H9 (cell line): ENCODE measurements at regions not wholly inside any gene's neighbourhood (a gene's known extent, or its start where the extent isn't known, plus 50 kb on each side); places are given as distances from the start of the nearest gene placed in this dataset.

Source experiments
- DNase-seq: peaks from one replicate; pipeline ENCODE4 v3.0.0-alpha.2; 2017
- H2AFZ ChIP-seq: one replicate; pipeline ENCODE4 v1.6.1; 2013; ENCODE audit warnings: mild to moderate bottlenecking, low read length, control low read depth, moderate library complexity
- H2AK5ac ChIP-seq: 2 replicates; pipeline ENCODE4 v1.6.1; 2013; ENCODE audit warnings: low read length, control low read depth, mixed read lengths; ENCODE audit not compliant: insufficient read length
- H2BK120ac ChIP-seq: one replicate; pipeline ENCODE4 v1.6.1; 2013; ENCODE audit warnings: low read depth, mild to moderate bottlenecking, low read length, control low read depth, inconsistent platforms; ENCODE audit not compliant: poor library complexity, severe bottlenecking
- H2BK12ac ChIP-seq: 2 replicates; pipeline ENCODE4 v1.6.1; 2013; ENCODE audit warnings: low read length, control low read depth, mixed read lengths, low read depth; ENCODE audit not compliant: insufficient read length
- H2BK15ac ChIP-seq: 2 replicates; pipeline ENCODE4 v1.6.1; 2013; ENCODE audit warnings: low read depth, low read length, control low read depth
- H2BK20ac ChIP-seq: one replicate; pipeline ENCODE4 v1.6.1; 2013; ENCODE audit warnings: low read depth, mild to moderate bottlenecking, low read length, control low read depth, inconsistent platforms; ENCODE audit not compliant: poor library complexity, severe bottlenecking
- H2BK5ac ChIP-seq: 2 replicates; pipeline ENCODE4 v1.6.1; 2013; ENCODE audit warnings: low read length, control low read depth, mixed read lengths; ENCODE audit not compliant: insufficient read length
- H3K14ac ChIP-seq: 2 replicates; pipeline ENCODE4 v1.6.1; 2013; ENCODE audit warnings: low read length, control low read depth; ENCODE audit not compliant: insufficient read depth
- H3K18ac ChIP-seq: 2 replicates; pipeline ENCODE4 v1.6.1; 2013; ENCODE audit warnings: low read depth, mild to moderate bottlenecking, mixed read lengths, low read length, control low read depth; ENCODE audit not compliant: insufficient read length
- H3K23ac ChIP-seq: 2 replicates; pipeline ENCODE4 v1.6.1; 2013; ENCODE audit warnings: low read length, control low read depth, mixed read lengths, low read depth; ENCODE audit not compliant: insufficient read length
- H3K23me2 ChIP-seq: 2 replicates; pipeline ENCODE4 v1.6.1; 2013; ENCODE audit warnings: low read depth, mild to moderate bottlenecking, mixed read lengths, low read length, control low read depth; ENCODE audit not compliant: insufficient read length, poor library complexity, severe bottlenecking
- H3K27ac ChIP-seq: 2 replicates; pipeline ENCODE4 v1.5.1; 2013; ENCODE audit warnings: low read length, control low read depth, mixed read lengths, low read depth; ENCODE audit not compliant: insufficient read length
- H3K27me3 ChIP-seq: 2 replicates; pipeline ENCODE4 v1.6.1; 2013; ENCODE audit warnings: low read length, control low read depth, inconsistent platforms; ENCODE audit not compliant: insufficient read depth
- H3K4ac ChIP-seq: 2 replicates; pipeline ENCODE4 v1.6.1; 2013; ENCODE audit warnings: low read depth, mild to moderate bottlenecking, control low read depth, inconsistent platforms, low read length, moderate library complexity
- H3K4me1 ChIP-seq: 2 replicates; pipeline ENCODE4 v1.6.1; 2013; ENCODE audit warnings: low read length, control low read depth, inconsistent platforms; ENCODE audit not compliant: insufficient read depth
- H3K4me2 ChIP-seq: 2 replicates; pipeline ENCODE4 v1.6.1; 2013; ENCODE audit warnings: low read length, control low read depth, mixed read lengths; ENCODE audit not compliant: insufficient read length, insufficient read depth
- H3K56ac ChIP-seq: 2 replicates; pipeline ENCODE4 v1.6.1; 2013; ENCODE audit warnings: low read depth, mild to moderate bottlenecking, mixed read lengths, low read length, control low read depth; ENCODE audit not compliant: insufficient read length
- H3K79me1 ChIP-seq: 2 replicates; pipeline ENCODE4 v1.6.1; 2013; ENCODE audit warnings: low read depth, mild to moderate bottlenecking, moderate library complexity, low read length, control low read depth, inconsistent platforms; ENCODE audit not compliant: insufficient read depth, poor library complexity, severe bottlenecking
- H3K79me2 ChIP-seq: 2 replicates; pipeline ENCODE4 v1.6.1; 2013; ENCODE audit warnings: low read length, control low read depth, inconsistent platforms; ENCODE audit not compliant: insufficient read depth
- H3K9ac ChIP-seq: 2 replicates; pipeline ENCODE4 v1.6.1; 2013; ENCODE audit warnings: low read length, control low read depth, mixed read lengths; ENCODE audit not compliant: insufficient read length; ENCODE audit errors: extremely low read depth
- H3K9me3 ChIP-seq: one replicate; pipeline ENCODE4 v1.6.1; 2013; ENCODE audit warnings: low read depth, low read length, inconsistent platforms; ENCODE audit not compliant: control insufficient read depth
- H3T11ph ChIP-seq: one replicate; pipeline ENCODE4 v1.6.1; 2013; ENCODE audit warnings: mild to moderate bottlenecking, low read length, control low read depth, inconsistent platforms
- H4K20me1 ChIP-seq: one replicate; pipeline ENCODE4 v1.6.1; 2013; ENCODE audit not compliant: control insufficient read depth, insufficient read length, insufficient read depth
- H4K5ac ChIP-seq: 2 replicates; pipeline ENCODE4 v1.6.1; 2013; ENCODE audit warnings: low read depth, mild to moderate bottlenecking, mixed read lengths, low read length, control low read depth; ENCODE audit not compliant: insufficient read length
- H4K8ac ChIP-seq: replicated peaks from 2 replicates; pipeline ENCODE4 v1.6.1; 2013; ENCODE audit warnings: low read length, control low read depth, mixed read lengths, low read depth; ENCODE audit not compliant: insufficient read length
- H4K91ac ChIP-seq: 2 replicates; pipeline ENCODE4 v1.6.1; 2013; ENCODE audit warnings: low read depth, mild to moderate bottlenecking, moderate library complexity, mixed read lengths, low read length, control low read depth; ENCODE audit not compliant: insufficient read length
- H3K27ac Mint-ChIP-seq, 3 experiments: 2 replicates in 2 of 3; 3 replicates in 1 of 3; pipeline ENCODE4 v1.8.0; 2020 to 2021; ENCODE audit warnings: mixed read lengths in 3 of 3, mild to moderate bottlenecking in 1 of 3, moderate library complexity in 1 of 3
- H3K27me3 Mint-ChIP-seq: 2 replicates; pipeline ENCODE4 v1.8.0; 2021; ENCODE audit warnings: low read depth, mild to moderate bottlenecking, moderate library complexity, mixed read lengths
- H3K36me3 Mint-ChIP-seq, 3 experiments: 2 replicates in 2 of 3; 3 replicates in 1 of 3; pipeline ENCODE4 v1.8.0; 2020 to 2021; ENCODE audit warnings: low read depth in 3 of 3, mixed read lengths in 3 of 3; ENCODE audit not compliant: insufficient read depth in 1 of 3
- H3K4me1 Mint-ChIP-seq, 2 experiments: 2 replicates each; pipeline ENCODE4 v1.8.0; 2020; ENCODE audit warnings: mixed read lengths in 2 of 2
- H3K4me3 Mint-ChIP-seq, 2 experiments: 2 replicates in 1 of 2; 3 replicates in 1 of 2; pipeline ENCODE4 v1.8.0; 2020 to 2021; ENCODE audit warnings: mild to moderate bottlenecking in 2 of 2, mixed read lengths in 2 of 2, moderate library complexity in 1 of 2
- H3K9me3 Mint-ChIP-seq, 2 experiments: 2 replicates in 1 of 2; 3 replicates in 1 of 2; pipeline ENCODE4 v1.8.0; 2020; ENCODE audit warnings: mild to moderate bottlenecking in 2 of 2, mixed read lengths in 2 of 2, moderate library complexity in 1 of 2
- CTCF ChIP-seq: fragments of 200-600 bp; sonication (generic); conservative IDR thresholded peaks from 3 replicates; pipeline ENCODE4 v1.8.0; 2021; ENCODE audit warnings: antibody characterized with exemption, mild to moderate bottlenecking
- WGBS: extraction: QIAGEN DNeasy Blood & Tissue Kit; methylation state at CpG from one replicate; pipeline ENCODE4 v1.1.7; 2013; ENCODE audit warnings: missing lambda C conversion rate, low lambda C conversion rate, mixed read lengths; ENCODE audit not compliant: insufficient read length; ENCODE audit errors: extremely low coverage; 5-methylcytosine and 5-hydroxymethylcytosine counted together

- no peaks in the 10 kb centered on the region for H3K27me3 ChIP-seq
- no peak for TF ChIP-seq CTCF
- H3K27ac Mint-ChIP-seq: no peak overlapping the region
- no peak overlapping the region for H3K9ac ChIP-seq
- H2BK12ac ChIP-seq: no peak overlapping the region
- no peak overlapping the region for H3K4me2 ChIP-seq
- no CpG with 5 or more reads among the region's 9 CpGs for WGBS
- no peak overlapping the region for H3K14ac ChIP-seq
- no peaks in the 10 kb centered on the region for H4K20me1 ChIP-seq
- H3K23ac ChIP-seq: no peak overlapping the region
- no peaks in the 10 kb centered on the region for H3K79me2 ChIP-seq
- H3K4me1 Mint-ChIP-seq: peaks cover 12 to 15% of the 10 kb centered on the region in 2 experiments; a peak in 3 of 4 replicates
- no peaks in the 10 kb centered on the region for H3K23me2 ChIP-seq
- no peaks in the 10 kb centered on the region for H3K9me3 Mint-ChIP-seq
- H3K18ac ChIP-seq: no peak overlapping the region
- H2AK5ac ChIP-seq: no peak overlapping the region
- no peak overlapping the region for H4K8ac ChIP-seq
- H2BK5ac ChIP-seq: no peak overlapping the region
- H2BK120ac ChIP-seq: no peak overlapping the region
- no peak overlapping the region for H4K5ac ChIP-seq
- no peak overlapping the region for H2BK20ac ChIP-seq
- H3K4me3 Mint-ChIP-seq: no peak overlapping the region
- H3K27ac ChIP-seq: no peak overlapping the region
- no peaks in the 10 kb centered on the region for H3K79me1 ChIP-seq
- H4K91ac ChIP-seq: no peak overlapping the region
- H3K56ac ChIP-seq: no peak overlapping the region
- no peak overlapping the region for H3K4ac ChIP-seq
- H3T11ph ChIP-seq: no peak overlapping the region
- H3K36me3 Mint-ChIP-seq: no peaks in the 10 kb centered on the region
- DNase-seq: no peak
- H2BK15ac ChIP-seq: no peak overlapping the region
- no peaks in the 10 kb centered on the region for H3K4me1 ChIP-seq
- H3K27me3 Mint-ChIP-seq: peaks cover 2% of the 10 kb centered on the region; the same call in 1 of the 2 replicates
- H2AFZ ChIP-seq: no peak overlapping the region
- H3K9me3 ChIP-seq: no peaks in the 10 kb centered on the region
Measured at GRCh38 chr4:138845664-138846063, 169.9 kb upstream of the NOCT start.
